SK-N-SH treated with all-trans-retinoic acid at 6 μM for 48 hours (cell line): ENCODE measurements at regions not wholly inside any gene's neighbourhood (a gene's known extent, or its start where the extent isn't known, plus 50 kb on each side); places are given as distances from the start of the nearest gene placed in this dataset.
"Not testable (repeated sequence)": the region's sequence is repeated elsewhere in the genome, so short reads cannot be mapped to it uniquely, and the experiment has no call there.

ENCODE experiments used
- ARNTL ChIP-seq: fragments of 450-650 bp; formaldehyde crosslinking; IDR thresholded peaks from 2 replicates; pipeline ENCODE4 v1.5.0; 2020; ENCODE audit warnings: low read depth, mild to moderate bottlenecking, moderate library complexity, borderline replicate concordance
- BACH2 ChIP-seq: fragments of 250-450 bp; sonication (Bioruptor Pico); IDR thresholded peaks from 2 replicates; pipeline ENCODE4 v1.9.0; 2021; ENCODE audit warnings: mild to moderate bottlenecking, borderline replicate concordance
- CSDC2 ChIP-seq: fragments of 250-450 bp; sonication (Bioruptor Pico); IDR thresholded peaks from 2 replicates; pipeline ENCODE4 v1.5.0; 2020; ENCODE audit warnings: mild to moderate bottlenecking, moderate library complexity
- CSRNP3 ChIP-seq: fragments of 250-450 bp; sonication (Bioruptor Pico); IDR thresholded peaks from 2 replicates; pipeline ENCODE4 v1.5.1; 2021; ENCODE audit warnings: mild to moderate bottlenecking, moderate library complexity
- ESRRG ChIP-seq: fragments of 250-450 bp; sonication (Bioruptor Pico); IDR thresholded peaks from 2 replicates; pipeline ENCODE4 v1.6.1; 2021; ENCODE audit warnings: mild to moderate bottlenecking
- GLIS3 ChIP-seq: fragments of 250-450 bp; sonication (Bioruptor Pico); IDR thresholded peaks from 2 replicates; pipeline ENCODE4 v1.5.0; 2020; ENCODE audit warnings: mild to moderate bottlenecking, moderate library complexity
- PATZ1 ChIP-seq: fragments of 250-450 bp; sonication (Bioruptor Pico); IDR thresholded peaks from 2 replicates; pipeline ENCODE4 v1.8.0; 2020; ENCODE audit warnings: mild to moderate bottlenecking, moderate library complexity, borderline replicate concordance
- POU6F1 ChIP-seq: fragments of 250-450 bp; sonication (Bioruptor Pico); IDR thresholded peaks from 2 replicates; pipeline ENCODE4 v1.8.0; 2021; ENCODE audit warnings: low read depth, mild to moderate bottlenecking, moderate library complexity, borderline replicate concordance
- ZFP3 ChIP-seq: fragments of 250-450 bp; sonication (Bioruptor Pico); IDR thresholded peaks from 2 replicates; pipeline ENCODE4 v1.5.0; 2020; ENCODE audit warnings: mild to moderate bottlenecking, moderate library complexity
- ZFP30 ChIP-seq: fragments of 450-650 bp; formaldehyde crosslinking; IDR thresholded peaks from 2 replicates; pipeline ENCODE4 v1.5.0; 2022; ENCODE audit warnings: mild to moderate bottlenecking, moderate library complexity
- ZNF8 ChIP-seq: fragments of 450-650 bp; formaldehyde crosslinking; IDR thresholded peaks from 2 replicates; pipeline ENCODE4 v1.5.0; 2020; ENCODE audit warnings: mild to moderate bottlenecking, moderate library complexity

GRCh38 chr4:188349569-188349968, 210.3 kb downstream of the TRIML1 start:
- not testable (repeated sequence) for TF ChIP-seq CSDC2 (CRISPR knock-in tag); ZFP3; ZNF8 (CRISPR knock-in tag); BACH2 (CRISPR knock-in tag); PATZ1 (CRISPR knock-in tag); ARNTL (CRISPR knock-in tag); GLIS3 (CRISPR knock-in tag); POU6F1 (CRISPR knock-in tag); ESRRG (CRISPR knock-in tag); ZFP30 (CRISPR knock-in tag); CSRNP3
